Gastrocnemius medialis (tissue), 4 donors: ENCODE measurements at regions not wholly inside any gene's neighbourhood (a gene's known extent, or its start where the extent isn't known, plus 50 kb on each side); places are given as distances from the start of the nearest gene placed in this dataset.

ENCODE experiments used
- CTCF ChIP-seq, 5 experiments: fragments of 450-650 bp in 3 of 5; fragments of 200-600 bp in 2 of 5; sonication (generic) in 2 of 5; IDR thresholded peaks in 4 of 5; conservative IDR thresholded peaks in 1 of 5; 1 replicate in 4 of 5; 2 replicates in 1 of 5; pipeline ENCODE4 v1.5.1; 2016 to 2019; ENCODE audit warnings: antibody characterized with exemption in 5 of 5, mild to moderate bottlenecking in 3 of 5, moderate library complexity in 3 of 5
- POLR2A ChIP-seq, 2 donors: fragments of 450-650 bp; IDR thresholded peaks; one replicate each; pipeline ENCODE4 v1.6.1; 2017; ENCODE audit warnings: antibody characterized with exemption in 2 of 2, mild to moderate bottlenecking in 2 of 2, moderate library complexity in 2 of 2

GRCh38 chr10:104546756-104547155 lies 94.3 kb upstream of the SORCS3 start:
- no peak for TF ChIP-seq CTCF (IDR thresholded peaks at IDR 0.05 in 4 of 5, conservative IDR thresholded peaks at IDR 0.05 in 1 of 5)
- no peak for TF ChIP-seq POLR2A (IDR thresholded peaks at IDR 0.05)
